ENCODE measurements at regions not wholly inside any gene's neighbourhood (a gene's known extent, or its start where the extent isn't known, plus 50 kb on each side); places are given as distances from the start of the nearest gene placed in this dataset.

DNA sequence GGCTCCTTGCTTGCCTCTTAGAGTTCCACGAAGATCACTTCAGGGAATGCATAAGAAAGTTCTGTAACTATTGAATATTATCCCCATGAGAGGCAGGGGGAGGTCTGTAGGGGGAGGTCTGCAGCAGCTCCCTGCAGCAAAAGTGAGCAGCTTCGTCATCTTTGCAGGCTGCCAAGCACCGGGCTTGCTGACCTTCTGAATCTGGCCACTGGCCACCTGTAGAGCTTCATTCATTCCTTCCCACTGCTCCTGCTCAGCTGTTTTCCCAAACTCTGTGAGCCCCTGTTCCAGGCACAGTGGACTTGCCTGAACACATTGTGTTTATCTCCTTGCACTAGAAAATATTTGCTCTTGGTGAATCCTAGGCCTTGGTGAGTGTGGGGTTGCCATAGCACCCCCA lies 443.3 kb downstream of the HAPSTR1 start:
- FAIRE-seq (no peak), DNase-seq (ENCODE audit: low read depth, low spot score) (no peak)
- no peak overlapping the region for H3K4me2 ChIP-seq (ENCODE audit: insufficient read depth, low read length)
- intact Hi-C loops (cut with micrococcal nuclease): no loop called here
- dilution Hi-C loops (cut with MboI; ENCODE audit: extremely low pct_ligation_motif_present, low sequenced_read_pairs): no loop called here
- no peak overlapping the region for H3K4me3 ChIP-seq (replicated peaks in 1 of 3; ENCODE audit: insufficient read depth in 1 of 3, low read depth in 1 of 3, low read length in 3 of 3)
- no peak overlapping the region for H3K9ac ChIP-seq (replicated peaks; ENCODE audit: extremely low read depth, insufficient read depth, low read length)
- H3K27ac ChIP-seq (ENCODE audit: insufficient read depth, low read depth, low read length): no peak overlapping the region
- CTCF ChIA-PET: no interaction called here
- H3K36me3 ChIP-seq (ENCODE audit: control insufficient read depth in 2 of 2, extremely low read depth in 1 of 2, insufficient read depth in 2 of 2, low read length in 2 of 2): no peaks in the 10 kb centered on the region
- no peak for TF ChIP-seq EZH2 (IDR thresholded peaks at IDR 0.05; ENCODE audit: borderline replicate concordance, low read depth, low read length, severe bottlenecking)
- no peak for TF ChIP-seq GATA2 (IDR thresholded peaks at IDR 0.05; ENCODE audit: insufficient read depth, insufficient read length, low read depth, low read length)
- no peak for TF ChIP-seq POLR2A (IDR thresholded peaks at IDR 0.05; ENCODE audit: low read depth, low read length)
- TF ChIP-seq, protein P1, sequence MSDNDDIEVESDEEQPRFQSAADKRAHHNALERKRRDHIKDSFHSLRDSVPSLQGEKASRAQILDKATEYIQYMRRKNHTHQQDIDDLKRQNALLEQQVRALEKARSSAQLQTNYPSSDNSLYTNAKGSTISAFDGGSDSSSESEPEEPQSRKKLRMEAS (IDR thresholded peaks at IDR 0.05; ENCODE audit: insufficient read depth, insufficient read length): no peak
- no peak for TF ChIP-seq JUN (IDR thresholded peaks at IDR 0.05; ENCODE audit: borderline replicate concordance, insufficient read depth, insufficient read length, low read depth)
- no peak for TF ChIP-seq POLR2AphosphoS5 (IDR thresholded peaks at IDR 0.05; ENCODE audit: insufficient read depth, low read depth, low read length)
- TF ChIP-seq, protein P2, sequence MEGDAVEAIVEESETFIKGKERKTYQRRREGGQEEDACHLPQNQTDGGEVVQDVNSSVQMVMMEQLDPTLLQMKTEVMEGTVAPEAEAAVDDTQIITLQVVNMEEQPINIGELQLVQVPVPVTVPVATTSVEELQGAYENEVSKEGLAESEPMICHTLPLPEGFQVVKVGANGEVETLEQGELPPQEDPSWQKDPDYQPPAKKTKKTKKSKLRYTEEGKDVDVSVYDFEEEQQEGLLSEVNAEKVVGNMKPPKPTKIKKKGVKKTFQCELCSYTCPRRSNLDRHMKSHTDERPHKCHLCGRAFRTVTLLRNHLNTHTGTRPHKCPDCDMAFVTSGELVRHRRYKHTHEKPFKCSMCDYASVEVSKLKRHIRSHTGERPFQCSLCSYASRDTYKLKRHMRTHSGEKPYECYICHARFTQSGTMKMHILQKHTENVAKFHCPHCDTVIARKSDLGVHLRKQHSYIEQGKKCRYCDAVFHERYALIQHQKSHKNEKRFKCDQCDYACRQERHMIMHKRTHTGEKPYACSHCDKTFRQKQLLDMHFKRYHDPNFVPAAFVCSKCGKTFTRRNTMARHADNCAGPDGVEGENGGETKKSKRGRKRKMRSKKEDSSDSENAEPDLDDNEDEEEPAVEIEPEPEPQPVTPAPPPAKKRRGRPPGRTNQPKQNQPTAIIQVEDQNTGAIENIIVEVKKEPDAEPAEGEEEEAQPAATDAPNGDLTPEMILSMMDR (IDR thresholded peaks at IDR 0.05; ENCODE audit: extremely low read depth in 1 of 2, insufficient read depth in 1 of 2, low read depth in 1 of 2, low read length in 2 of 2): no peak
- TF ChIP-seq FOS (IDR thresholded peaks at IDR 0.05; ENCODE audit: borderline replicate concordance, insufficient read depth, low read length): no peak
- no peak overlapping the region for H2AFZ ChIP-seq (ENCODE audit: low read depth, low read length)
- no peaks in the 10 kb centered on the region for H3K79me2 ChIP-seq (ENCODE audit: control insufficient read depth, insufficient read depth, low read length)
- BruUV-seq (replicated peaks): no TSS peak
- POLR2A ChIA-PET: no interaction called here
- H3K9me3 ChIP-seq (replicated peaks; ENCODE audit: control insufficient read depth, insufficient read depth, low read length): no peaks in the 10 kb centered on the region
- H3K27me3 ChIP-seq (ENCODE audit: control insufficient read depth in 2 of 2, insufficient read depth in 2 of 2, low read length in 2 of 2): no peaks in the 10 kb centered on the region
- no peaks in the 10 kb centered on the region for H3K9me1 ChIP-seq (replicated peaks; ENCODE audit: control insufficient read depth, extremely low read depth, insufficient read depth, low read length)
- H3K4me1 ChIP-seq (ENCODE audit: control insufficient read depth, extremely low read depth, insufficient read depth, low read length): no peaks in the 10 kb centered on the region
- no peaks in the 10 kb centered on the region for H4K20me1 ChIP-seq (replicated peaks; ENCODE audit: control insufficient read depth, extremely low read depth, insufficient read depth, low read length)
